ENCODE measurements at regions not wholly inside any gene's neighbourhood (a gene's known extent, or its start where the extent isn't known, plus 50 kb on each side); places are given as distances from the start of the nearest gene placed in this dataset.
A peak's percentile ranks its signal among the peaks of the same experiment; 100 is the strongest.

DNA sequence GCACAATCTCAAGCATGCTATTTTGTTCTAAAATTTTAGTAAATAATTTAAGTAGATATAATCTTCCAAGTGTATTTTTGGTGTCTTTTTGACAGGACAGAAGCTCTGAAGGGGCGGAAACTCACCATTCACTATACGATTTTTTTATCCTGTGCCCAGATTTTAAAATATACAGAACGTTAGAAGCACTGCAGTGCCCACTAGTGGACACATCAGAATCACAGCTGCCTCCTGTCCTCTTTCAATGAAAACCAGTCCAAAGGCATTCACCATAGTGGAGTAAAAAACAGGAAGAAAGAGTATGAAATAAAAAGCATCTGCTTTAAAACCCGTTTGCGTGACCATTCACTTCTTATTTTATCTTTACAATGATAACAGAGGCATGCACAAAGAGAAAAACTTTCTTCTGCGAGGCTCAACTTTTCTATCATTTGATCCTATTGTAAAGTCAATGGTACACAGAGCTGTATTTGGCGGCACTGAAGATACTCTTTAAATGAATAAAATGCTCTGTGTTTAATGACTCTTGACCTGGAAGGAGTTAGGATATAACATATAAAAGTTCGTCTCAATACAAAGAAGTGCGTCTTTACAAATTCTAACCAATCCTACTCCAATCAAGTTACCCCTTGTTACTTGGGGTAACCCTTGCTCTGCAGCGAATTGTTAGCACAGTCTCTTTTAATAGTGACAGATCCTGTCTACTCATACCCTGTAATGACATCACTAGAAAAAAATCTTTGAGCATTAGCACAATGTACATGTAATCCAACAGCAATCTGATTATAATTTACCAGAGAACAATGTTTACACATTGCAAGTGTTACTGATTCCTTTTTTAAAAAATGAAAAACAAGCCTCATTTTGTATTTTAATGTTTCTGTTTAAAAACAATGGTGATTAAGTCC lies 339.8 kb upstream of the PSMD7 start:
- Histone ChIP-seq H3K27ac (ENCODE audit: low read length) (no peak overlapping the region), H3K27me3 (ENCODE audit: low read length) (peaks cover 13% of the 10 kb centered on the region; the same call in 1 of the 2 replicates), H3K36me3 (ENCODE audit: low read depth, low read length) (no peaks in the 10 kb centered on the region), H3K9me3 (ENCODE audit: low read length) (no peaks in the 10 kb centered on the region), H2AFZ (ENCODE audit: low read length) (no peak overlapping the region), H3K4me2 (ENCODE audit: low read length) (no peak overlapping the region), H4K20me1 (ENCODE audit: low read length) (no peaks in the 10 kb centered on the region), H3K9ac (ENCODE audit: low read length) (no peak overlapping the region), H3K9me2 (replicated peaks; ENCODE audit: low read length) (no peaks in the 10 kb centered on the region), H3K79me2 (ENCODE audit: low read length) (no peaks in the 10 kb centered on the region), H3F3A (ENCODE audit: low read length, unreplicated experiment) (no peaks in the 10 kb centered on the region), H3K4me3 (ENCODE audit: low read length) (no peak overlapping the region), H3K4me1 (ENCODE audit: insufficient read depth, low read length) (no peaks in the 10 kb centered on the region)
- ATAC-seq (peak; percentile 50), DNase-seq (peak; percentile 64)
- POLR2A ChIA-PET (ENCODE audit: unreplicated experiment) = no interaction called here
- no TSS peak for BruUV-seq (replicated peaks)
- TF ChIP-seq, protein P1, sequence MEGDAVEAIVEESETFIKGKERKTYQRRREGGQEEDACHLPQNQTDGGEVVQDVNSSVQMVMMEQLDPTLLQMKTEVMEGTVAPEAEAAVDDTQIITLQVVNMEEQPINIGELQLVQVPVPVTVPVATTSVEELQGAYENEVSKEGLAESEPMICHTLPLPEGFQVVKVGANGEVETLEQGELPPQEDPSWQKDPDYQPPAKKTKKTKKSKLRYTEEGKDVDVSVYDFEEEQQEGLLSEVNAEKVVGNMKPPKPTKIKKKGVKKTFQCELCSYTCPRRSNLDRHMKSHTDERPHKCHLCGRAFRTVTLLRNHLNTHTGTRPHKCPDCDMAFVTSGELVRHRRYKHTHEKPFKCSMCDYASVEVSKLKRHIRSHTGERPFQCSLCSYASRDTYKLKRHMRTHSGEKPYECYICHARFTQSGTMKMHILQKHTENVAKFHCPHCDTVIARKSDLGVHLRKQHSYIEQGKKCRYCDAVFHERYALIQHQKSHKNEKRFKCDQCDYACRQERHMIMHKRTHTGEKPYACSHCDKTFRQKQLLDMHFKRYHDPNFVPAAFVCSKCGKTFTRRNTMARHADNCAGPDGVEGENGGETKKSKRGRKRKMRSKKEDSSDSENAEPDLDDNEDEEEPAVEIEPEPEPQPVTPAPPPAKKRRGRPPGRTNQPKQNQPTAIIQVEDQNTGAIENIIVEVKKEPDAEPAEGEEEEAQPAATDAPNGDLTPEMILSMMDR (conservative IDR thresholded peaks at IDR 0.05; ENCODE audit: low read depth, low read length) = peak; percentile 75
- TF ChIP-seq EZH2 (IDR thresholded peaks at IDR 0.05; ENCODE audit: low read length, unreplicated experiment) (no peak), EZH2phosphoT487 (IDR thresholded peaks at IDR 0.05; ENCODE audit: borderline replicate concordance, low read length) (no peak)
- CTCF ChIA-PET = interaction anchor here (0.7 kb wide), 1 partner anchor 270 kb away, joined by 3 read pairs; no protein-coding TSS in a partner anchor
- intact Hi-C loops (cut with micrococcal nuclease) = loop anchor here (5.0 kb wide), 1 partner anchor 320 kb away; no protein-coding TSS in a partner anchor

DNA sequence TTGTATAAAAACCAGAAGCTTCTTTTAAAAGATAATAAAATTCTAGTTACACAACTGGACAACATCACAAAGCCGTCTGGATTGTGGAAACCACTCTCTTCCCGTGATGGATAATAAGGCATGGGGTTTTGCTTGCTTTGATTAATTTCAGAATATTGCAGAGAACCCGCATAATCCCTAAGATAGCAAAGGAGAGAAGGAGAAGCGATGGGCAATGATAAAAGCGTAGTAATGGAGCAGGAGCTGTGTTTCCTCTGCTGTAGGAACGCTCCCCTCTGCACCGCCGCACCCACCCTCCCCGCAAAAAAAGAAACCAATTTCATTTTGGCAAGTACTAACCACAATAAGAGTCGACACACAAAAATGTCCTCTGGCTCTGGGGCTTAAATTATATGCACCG lies 340.9 kb upstream of the PSMD7 start:
- no peak for ATAC-seq
- no peaks in the 10 kb centered on the region for H4K20me1 ChIP-seq (ENCODE audit: low read length)
- H3K4me3 ChIP-seq (ENCODE audit: low read length) = no peak overlapping the region
- H3F3A ChIP-seq (ENCODE audit: low read length, unreplicated experiment) = no peaks in the 10 kb centered on the region
- TF ChIP-seq EZH2 (IDR thresholded peaks at IDR 0.05; ENCODE audit: low read length, unreplicated experiment) (no peak), EZH2phosphoT487 (IDR thresholded peaks at IDR 0.05; ENCODE audit: borderline replicate concordance, low read length) (no peak)
- TF ChIP-seq, protein P1 (conservative IDR thresholded peaks at IDR 0.05; ENCODE audit: low read depth, low read length) = no peak
- BruUV-seq (replicated peaks) = no TSS peak
- H3K9me2 ChIP-seq (replicated peaks; ENCODE audit: low read length) = no peaks in the 10 kb centered on the region
- H3K79me2 ChIP-seq (ENCODE audit: low read length) = no peaks in the 10 kb centered on the region
- no peaks in the 10 kb centered on the region for H3K4me1 ChIP-seq (ENCODE audit: insufficient read depth, low read length)
- H3K4me2 ChIP-seq (ENCODE audit: low read length) = no peak overlapping the region
- no peak overlapping the region for H2AFZ ChIP-seq (ENCODE audit: low read length)
- ChIA-PET POLR2A (ENCODE audit: unreplicated experiment) (no interaction called here), CTCF (no interaction called here)
- no peaks in the 10 kb centered on the region for H3K9me3 ChIP-seq (ENCODE audit: low read length)
- no peak for DNase-seq
- no peak overlapping the region for H3K9ac ChIP-seq (ENCODE audit: low read length)
- intact Hi-C loops (cut with micrococcal nuclease) = loop anchor here (5.0 kb wide), 1 partner anchor 322 kb away; no protein-coding TSS in a partner anchor
- peaks cover 13% of the 10 kb centered on the region; the same call in 1 of the 2 replicates for H3K27me3 ChIP-seq (ENCODE audit: low read length)
- no peak overlapping the region for H3K27ac ChIP-seq (ENCODE audit: low read length)
- H3K36me3 ChIP-seq (ENCODE audit: low read depth, low read length) = no peaks in the 10 kb centered on the region

DNA sequence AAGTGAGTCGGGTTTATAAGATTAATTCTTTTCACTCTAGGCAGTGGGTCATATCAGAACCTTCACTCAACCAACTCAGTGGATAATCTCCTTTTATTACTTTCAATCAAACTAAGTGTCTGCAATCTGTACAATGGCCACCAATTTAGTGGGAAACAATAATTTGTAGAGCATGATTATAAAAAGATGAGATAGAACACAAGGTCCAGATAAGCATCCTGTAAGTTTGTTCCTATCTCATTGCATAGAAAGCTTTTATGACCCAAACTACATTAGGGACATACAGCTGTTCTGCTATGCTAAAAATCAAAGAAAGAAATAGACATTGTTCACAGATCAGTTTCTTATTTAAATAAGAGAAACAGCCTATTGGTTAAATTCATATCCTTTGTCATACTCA lies 341.4 kb upstream of the PSMD7 start:
- no peak overlapping the region for H3K4me3 ChIP-seq (ENCODE audit: low read length)
- POLR2A ChIA-PET (ENCODE audit: unreplicated experiment) = no interaction called here
- H3K79me2 ChIP-seq (ENCODE audit: low read length) = no peaks in the 10 kb centered on the region
- no peaks in the 10 kb centered on the region for H3K9me2 ChIP-seq (replicated peaks; ENCODE audit: low read length)
- H3K9ac ChIP-seq (ENCODE audit: low read length) = no peak overlapping the region
- no peak for TF ChIP-seq EZH2 (IDR thresholded peaks at IDR 0.05; ENCODE audit: low read length, unreplicated experiment)
- TF ChIP-seq EZH2phosphoT487 (IDR thresholded peaks at IDR 0.05; ENCODE audit: borderline replicate concordance, low read length) = no peak
- TF ChIP-seq, protein P1 (conservative IDR thresholded peaks at IDR 0.05; ENCODE audit: low read depth, low read length) = no peak
- no peaks in the 10 kb centered on the region for H3K36me3 ChIP-seq (ENCODE audit: low read depth, low read length)
- intact Hi-C loops (cut with micrococcal nuclease) = loop anchor here (5.0 kb wide), 1 partner anchor 322 kb away; no protein-coding TSS in a partner anchor
- no TSS peak for BruUV-seq (replicated peaks)
- ATAC-seq = no peak
- no peaks in the 10 kb centered on the region for H3K4me1 ChIP-seq (ENCODE audit: insufficient read depth, low read length)
- CTCF ChIA-PET = no interaction called here
- H3K4me2 ChIP-seq (ENCODE audit: low read length) = no peak overlapping the region
- no peaks in the 10 kb centered on the region for H4K20me1 ChIP-seq (ENCODE audit: low read length)
- H3K9me3 ChIP-seq (ENCODE audit: low read length) = no peaks in the 10 kb centered on the region
- peaks cover 13% of the 10 kb centered on the region; the same call in 1 of the 2 replicates for H3K27me3 ChIP-seq (ENCODE audit: low read length)
- no peak overlapping the region for H2AFZ ChIP-seq (ENCODE audit: low read length)
- H3K27ac ChIP-seq (ENCODE audit: low read length) = no peak overlapping the region
- H3F3A ChIP-seq (ENCODE audit: low read length, unreplicated experiment) = no peaks in the 10 kb centered on the region
- no peak for DNase-seq

Data from PC-3 (cell line).